ENCODE measurements at regions not wholly inside any gene's neighbourhood (a gene's known extent, or its start where the extent isn't known, plus 50 kb on each side); places are given as distances from the start of the nearest gene placed in this dataset.

- DNase-seq = no peak
Observed at GRCh38 chr20:58092353-58092752, 136.1 kb downstream of the ANKRD60 start.

- DNase-seq = no peak
Observed at GRCh38 chr20:58091810-58092209, 136.6 kb downstream of the ANKRD60 start.

GRCh38 chr20:58090161-58090560 is 138.3 kb downstream of the ANKRD60 start:
- DNase-seq = no peak

GRCh38 chr20:58088625-58089024 is 139.8 kb downstream of the ANKRD60 start:
- DNase-seq = no peak

GRCh38 chr20:58088105-58088504 is 140.3 kb downstream of the ANKRD60 start:
- no peak for DNase-seq

- no peak for DNase-seq
Observed at GRCh38 chr20:58087562-58087858, 140.9 kb downstream of the ANKRD60 start.

- DNase-seq = peak in 25 of 56 donors; percentile 2 to 37 (median 13)
Observed at GRCh38 chr20:58086763-58087561, 141.5 kb downstream of the ANKRD60 start.

GRCh38 chr20:58084966-58085365 is 143.5 kb downstream of the ANKRD60 start:
- DNase-seq = no peak

DNA sequence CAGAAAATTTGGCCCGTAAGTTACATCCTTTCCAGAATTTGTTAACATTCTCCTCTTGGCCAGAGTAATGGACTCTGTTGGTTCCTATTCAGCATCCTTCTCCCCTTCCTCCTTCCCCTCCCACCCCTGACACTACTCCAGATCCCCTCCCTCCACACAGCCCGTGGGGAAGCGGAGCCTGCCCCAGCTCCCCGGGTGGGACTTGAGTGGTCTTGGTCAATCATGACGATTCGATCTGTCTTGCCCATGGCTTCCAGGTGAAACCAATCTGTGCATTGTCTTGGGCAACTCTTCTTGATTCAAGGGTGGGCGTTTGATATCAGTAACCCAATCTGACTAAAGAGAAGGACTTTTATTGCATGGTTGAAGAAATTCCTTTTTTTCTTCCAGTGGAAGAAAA is 143.9 kb downstream of the ANKRD60 start:
- no peak for DNase-seq

DNA sequence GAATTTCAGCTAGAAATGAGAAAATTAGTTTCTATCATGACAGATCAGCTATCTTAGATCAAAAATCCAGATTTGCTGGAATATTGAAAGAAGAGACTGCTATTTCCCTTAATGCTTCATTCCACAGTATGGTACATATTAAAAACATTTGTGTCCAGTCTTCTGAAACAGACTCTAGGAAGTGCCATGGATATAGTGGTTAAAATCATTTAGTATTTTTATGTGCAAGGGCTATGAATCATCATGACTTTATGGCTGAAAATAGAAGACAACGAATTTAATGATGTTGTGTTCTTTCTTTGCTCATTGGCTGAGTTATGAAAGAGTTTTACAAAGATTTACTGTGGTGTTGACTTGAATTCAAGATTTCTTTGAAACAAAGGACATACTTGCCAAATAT is 146.6 kb downstream of the ANKRD60 start:
- DNase-seq = no peak

GRCh38 chr20:58078741-58079522 is 149.5 kb downstream of the ANKRD60 start:
- DNase-seq = no peak

GRCh38 chr20:58077282-58077681 is 151.2 kb downstream of the ANKRD60 start:
- no peak for DNase-seq

DNA sequence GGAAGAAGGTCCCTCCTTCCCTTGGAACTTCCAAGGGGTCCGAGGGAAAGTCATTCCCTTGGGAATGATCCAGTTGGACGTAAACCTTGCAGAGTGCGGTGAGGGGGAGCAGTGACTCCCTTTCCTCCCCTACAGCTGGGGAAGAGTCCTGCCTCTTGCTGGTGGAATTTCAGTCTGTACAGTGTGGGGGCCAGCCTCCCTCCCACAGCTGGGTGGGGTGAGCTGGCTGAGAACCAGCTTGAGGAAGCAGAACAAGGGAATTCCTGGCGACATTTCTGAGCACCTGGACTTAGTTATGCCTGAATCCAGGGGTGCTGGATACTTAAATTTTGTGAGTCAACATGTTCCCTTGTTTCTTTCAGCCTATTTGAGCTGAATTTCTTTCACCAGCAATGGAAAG is 152.0 kb downstream of the ANKRD60 start:
- DNase-seq = no peak

- DNase-seq = no peak
Observed at GRCh38 chr20:58075586-58076345, 152.7 kb downstream of the ANKRD60 start.

GRCh38 chr20:58073945-58074856 is 154.3 kb downstream of the ANKRD60 start:
- no peak for DNase-seq

GRCh38 chr20:58072695-58073671 is 155.5 kb downstream of the ANKRD60 start:
- DNase-seq = no peak

- DNase-seq = no peak
Observed at GRCh38 chr20:58071991-58072390, 156.5 kb downstream of the ANKRD60 start.

GRCh38 chr20:58071298-58071697 is 157.2 kb downstream of the ANKRD60 start:
- no peak for DNase-seq

DNA sequence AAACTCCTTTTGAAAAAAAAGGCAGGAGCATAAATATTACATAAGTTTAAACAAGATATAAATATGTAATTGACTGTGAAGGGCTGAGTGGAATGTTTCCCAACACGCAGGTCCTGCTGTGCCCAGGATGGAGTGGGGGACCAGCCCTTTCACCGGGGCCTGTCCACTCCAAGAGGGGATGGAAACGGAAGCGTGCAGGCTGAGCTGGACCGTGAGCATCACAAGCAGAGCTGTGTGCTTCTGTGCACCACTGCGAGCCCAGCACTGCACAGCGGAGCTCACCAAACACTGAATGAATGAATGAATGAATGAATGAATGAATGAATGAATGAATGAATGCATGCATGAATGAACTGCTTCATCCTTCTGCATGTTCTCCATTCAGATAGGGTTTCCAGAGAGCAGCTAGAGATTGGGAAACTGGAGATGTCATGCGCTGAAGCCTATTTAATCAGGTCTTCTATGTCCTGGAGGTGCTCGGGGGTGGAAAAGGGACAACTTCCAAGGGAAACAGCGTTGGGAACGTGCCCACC is 157.7 kb downstream of the ANKRD60 start:
- no peak for DNase-seq
